Endothelial cell of umbilical vein (primary cell): ENCODE measurements at regions not wholly inside any gene's neighbourhood (a gene's known extent, or its start where the extent isn't known, plus 50 kb on each side); places are given as distances from the start of the nearest gene placed in this dataset.

ENCODE experiments used
- BruUV-seq: library from RNA; stranded (reverse); fragments of 400-500 nt; replicated peaks from 2 replicates; lab custom pipeline; 2021; lab: Mats Ljungman, UMichigan
- CTCF ChIA-PET: fragments of 300-600, 350-600 bp; sonication (Branson Sonifier 250); formaldehyde crosslinking; loops from one replicate; lab custom pipeline; 2021; ENCODE audit warnings: antibody characterized with exemption, inconsistent platforms; lab: Charles Lee
- POLR2A ChIA-PET: fragments of 300-600, 350-600 bp; sonication (Branson Sonifier 250); formaldehyde crosslinking; loops from one replicate; lab custom pipeline; 2021; ENCODE audit warnings: antibody characterized with exemption, inconsistent platforms; lab: Charles Lee
- DNase-seq: peaks from one replicate; pipeline ENCODE4 v3.0.0-alpha.2; 2011; ENCODE audit warnings: low read depth, low spot score
- FAIRE-seq: peaks from 2 replicates; lab custom pipeline; 2011; peaks lifted over from hg19 to GRCh38; lab: Jason Lieb, UNC
- H2AFZ ChIP-seq: 2 replicates; pipeline ENCODE4 v1.6.0; 2012; ENCODE audit warnings: low read depth, low read length, control low read depth, inconsistent platforms
- H3K27ac ChIP-seq: 2 replicates; pipeline ENCODE4 v1.5.1; 2011; ENCODE audit warnings: low read depth, mild to moderate bottlenecking, control low read depth, low read length, moderate library complexity; ENCODE audit not compliant: insufficient read depth
- H3K27me3 ChIP-seq, 2 experiments: 2 replicates each; pipeline versions ENCODE4 v1.6.0 to v1.6.1; 2011; ENCODE audit warnings: low read length in 2 of 2, mixed read lengths in 1 of 2; ENCODE audit not compliant: control insufficient read depth in 2 of 2, insufficient read depth in 2 of 2
- H3K36me3 ChIP-seq, 2 experiments: 2 replicates in 1 of 2; 3 replicates in 1 of 2; pipeline ENCODE4 v1.5.1; 2011; ENCODE audit warnings: low read length in 2 of 2, mild to moderate bottlenecking in 1 of 2, moderate library complexity in 1 of 2; ENCODE audit not compliant: control insufficient read depth in 2 of 2, insufficient read depth in 2 of 2; ENCODE audit errors: extremely low read depth in 1 of 2
- H3K4me1 ChIP-seq: 3 replicates; pipeline ENCODE4 v1.5.1; 2011; ENCODE audit warnings: mild to moderate bottlenecking, low read length; ENCODE audit not compliant: control insufficient read depth, insufficient read depth; ENCODE audit errors: extremely low read depth
- H3K4me2 ChIP-seq: 2 replicates; pipeline ENCODE4 v1.6.1; 2011; ENCODE audit warnings: low read length, control low read depth, mixed read lengths; ENCODE audit not compliant: insufficient read depth
- H3K4me3 ChIP-seq, 3 experiments: fragments of 200-600 bp in 1 of 3; sonication (generic), shearing (Covaris generic) in 1 of 3; replicated peaks in 1 of 3; 2 replicates each; pipeline ENCODE4 v1.5.1; 2011 to 2016; ENCODE audit warnings: control low read depth in 3 of 3, low read length in 3 of 3, mild to moderate bottlenecking in 2 of 3, inconsistent platforms in 1 of 3, low read depth in 1 of 3, moderate library complexity in 1 of 3; ENCODE audit not compliant: insufficient read depth in 1 of 3
- H3K79me2 ChIP-seq: 2 replicates; pipeline ENCODE4 v1.6.0; 2012; ENCODE audit warnings: low read length, inconsistent platforms; ENCODE audit not compliant: control insufficient read depth, insufficient read depth
- H3K9ac ChIP-seq: replicated peaks from 2 replicates; pipeline ENCODE3; 2011; ENCODE audit warnings: low read length, control low read depth; ENCODE audit not compliant: insufficient read depth; ENCODE audit errors: extremely low read depth
- H3K9me1 ChIP-seq: replicated peaks from 3 replicates; pipeline ENCODE4 v1.6.0; 2011; ENCODE audit warnings: mild to moderate bottlenecking, low read length; ENCODE audit not compliant: control insufficient read depth, insufficient read depth; ENCODE audit errors: extremely low read depth
- H3K9me3 ChIP-seq: replicated peaks from 2 replicates; pipeline ENCODE4 v1.5.1; 2012; ENCODE audit warnings: low read length, inconsistent platforms; ENCODE audit not compliant: control insufficient read depth, insufficient read depth
- H4K20me1 ChIP-seq: replicated peaks from 2 replicates; pipeline ENCODE3; 2011; ENCODE audit warnings: mild to moderate bottlenecking, low read length; ENCODE audit not compliant: control insufficient read depth, insufficient read depth; ENCODE audit errors: extremely low read depth
- CTCF ChIP-seq, 2 donors: IDR thresholded peaks; 1 replicate in 1 of 2; 2 replicates in 1 of 2; pipeline ENCODE4 v1.5.1; 2011; ENCODE audit warnings: low read length in 2 of 2, mild to moderate bottlenecking in 2 of 2, moderate library complexity in 2 of 2, control low read depth in 1 of 2, inconsistent platforms in 1 of 2, low read depth in 1 of 2; ENCODE audit not compliant: insufficient read depth in 1 of 2; ENCODE audit errors: extremely low read depth in 1 of 2
- EZH2 ChIP-seq: IDR thresholded peaks from 2 replicates; pipeline ENCODE4 v1.6.1; 2012; ENCODE audit warnings: borderline replicate concordance, low read depth, mild to moderate bottlenecking, moderate library complexity, low read length, inconsistent platforms; ENCODE audit not compliant: severe bottlenecking
- FOS ChIP-seq: IDR thresholded peaks from 2 replicates; pipeline ENCODE4 v1.6.1; 2011; ENCODE audit warnings: mild to moderate bottlenecking, low read length, moderate library complexity, borderline replicate concordance; ENCODE audit not compliant: insufficient read depth
- GATA2 ChIP-seq: IDR thresholded peaks from 2 replicates; pipeline ENCODE4 v1.7.0; 2011; ENCODE audit warnings: low read depth, mild to moderate bottlenecking, moderate library complexity, mixed read lengths, low read length; ENCODE audit not compliant: insufficient read length, insufficient read depth
- JUN ChIP-seq: IDR thresholded peaks from 2 replicates; pipeline ENCODE4 v1.6.1; 2011; ENCODE audit warnings: borderline replicate concordance, low read depth; ENCODE audit not compliant: insufficient read length, insufficient read depth
- MAX ChIP-seq: IDR thresholded peaks from 2 replicates; pipeline ENCODE4 v1.6.1; 2011; ENCODE audit not compliant: insufficient read depth, insufficient read length
- MYC ChIP-seq: IDR thresholded peaks from one replicate; pipeline ENCODE4 v1.6.1; 2011; ENCODE audit warnings: mild to moderate bottlenecking, low read depth, low read length
- POLR2A ChIP-seq: IDR thresholded peaks from 2 replicates; pipeline ENCODE4 v1.6.1; 2012; ENCODE audit warnings: low read depth, mild to moderate bottlenecking, control low read depth, low read length
- POLR2AphosphoS5 ChIP-seq: IDR thresholded peaks from 2 replicates; pipeline ENCODE4 v1.6.1; 2012; ENCODE audit warnings: low read depth, mild to moderate bottlenecking, control low read depth, low read length, moderate library complexity; ENCODE audit not compliant: insufficient read depth
- dilution Hi-C: fragments of 300-500 bp; cut with MboI; formaldehyde crosslinking; loops from one replicate; pipeline ENCODE4 v1.15.0; 2019; ENCODE audit warnings: low sequenced_read_pairs; ENCODE audit not compliant: extremely low pct_ligation_motif_present
- intact Hi-C: fragments of 100-400 bp; cut with micrococcal nuclease; formaldehyde crosslinking; loops from one replicate; pipeline ENCODE4 v1.10.0; 2022

- no peaks in the 10 kb centered on the region for H3K4me1 ChIP-seq
- BruUV-seq: no TSS peak
- no peak overlapping the region for H3K4me3 ChIP-seq
- no peaks in the 10 kb centered on the region for H3K79me2 ChIP-seq
- no peak overlapping the region for H3K27ac ChIP-seq
- no peak overlapping the region for H2AFZ ChIP-seq
- DNase-seq: no peak
- H3K9me3 ChIP-seq: no peaks in the 10 kb centered on the region
- dilution Hi-C loops: no loop called here
- CTCF ChIA-PET: interaction anchor here (2.1 kb wide), 1 partner anchor 57 kb away, joined by 8 read pairs; no protein-coding TSS in a partner anchor
- intact Hi-C loops: no loop called here
- no peak overlapping the region for H3K4me2 ChIP-seq
- no peaks in the 10 kb centered on the region for H3K9me1 ChIP-seq
- no peaks in the 10 kb centered on the region for H3K27me3 ChIP-seq
- no peak for FAIRE-seq
- H3K9ac ChIP-seq: no peak overlapping the region
- POLR2A ChIA-PET: no interaction called here
- TF ChIP-seq CTCF (IDR thresholded peaks at IDR 0.05; ENCODE audit: extremely low read depth in 1 of 2, insufficient read depth in 1 of 2, low read depth in 1 of 2, low read length in 2 of 2): no peak
- no peak for TF ChIP-seq MAX
- no peaks in the 10 kb centered on the region for H3K36me3 ChIP-seq
- no peaks in the 10 kb centered on the region for H4K20me1 ChIP-seq
Observed at GRCh38 chr17:77599699-77600098, 358.8 kb upstream of the TNRC6C start.

DNA sequence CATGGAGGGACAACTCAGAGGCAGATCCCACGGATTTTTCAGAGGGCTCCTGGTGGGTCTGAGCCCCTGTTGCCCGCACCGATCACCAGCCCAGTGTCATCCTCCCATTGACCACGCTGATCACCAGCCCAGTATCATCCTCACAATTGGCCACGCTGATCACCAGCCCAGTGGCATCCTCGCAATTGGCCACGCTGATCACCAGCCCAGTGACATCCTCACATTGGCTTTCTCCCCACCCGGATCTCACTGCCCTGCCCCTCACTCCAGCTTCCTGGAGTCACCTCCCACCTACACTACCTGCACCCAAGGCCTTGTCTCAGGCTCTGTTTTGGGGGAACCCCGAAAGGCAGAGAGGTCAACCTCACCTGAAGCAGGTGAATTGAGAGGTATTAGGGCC, 358.2 kb upstream of the TNRC6C start:
- no peaks in the 10 kb centered on the region for H3K4me1 ChIP-seq
- no peak overlapping the region for H3K4me2 ChIP-seq
- DNase-seq: no peak
- no peak overlapping the region for H3K27ac ChIP-seq
- H3K27me3 ChIP-seq: no peaks in the 10 kb centered on the region
- no peaks in the 10 kb centered on the region for H4K20me1 ChIP-seq
- no peak overlapping the region for H3K9ac ChIP-seq
- no peaks in the 10 kb centered on the region for H3K9me3 ChIP-seq
- H3K9me1 ChIP-seq: no peaks in the 10 kb centered on the region
- dilution Hi-C loops (no loop called here), intact Hi-C loops (no loop called here)
- no peaks in the 10 kb centered on the region for H3K36me3 ChIP-seq
- TF ChIP-seq EZH2 (no peak), GATA2 (no peak), POLR2A (no peak), MAX (no peak), POLR2AphosphoS5 (no peak), JUN (no peak), FOS (no peak), MYC (no peak), CTCF (IDR thresholded peaks at IDR 0.05; ENCODE audit: extremely low read depth in 1 of 2, insufficient read depth in 1 of 2, low read depth in 1 of 2, low read length in 2 of 2) (no peak)
- ChIA-PET POLR2A (no interaction called here), CTCF (interaction anchor here (2.1 kb wide), 1 partner anchor 57 kb away, joined by 8 read pairs; no protein-coding TSS in a partner anchor)
- no peak for FAIRE-seq
- H3K4me3 ChIP-seq: no peak overlapping the region
- no peak overlapping the region for H2AFZ ChIP-seq
- H3K79me2 ChIP-seq: no peaks in the 10 kb centered on the region
- no TSS peak for BruUV-seq
